GM19438 (cell line): ENCODE measurements at regions not wholly inside any gene's neighbourhood (a gene's known extent, or its start where the extent isn't known, plus 50 kb on each side); places are given as distances from the start of the nearest gene placed in this dataset.
"Not testable (repeated sequence)": the region's sequence is repeated elsewhere in the genome, so short reads cannot be mapped to it uniquely, and the experiment has no call there.

Experiments used
- ATAC-seq: cut with Tn5 transposase; IDR thresholded peaks from one replicate; pipeline ENCODE4 v1.9.1; 2021; ENCODE audit warnings: low read depth; ENCODE audit not compliant: unreplicated experiment

- no peak for ATAC-seq
These were observed 270.9 kb downstream of the SPRY1 start for GRCh38 chr4:123667496-123667895.

GRCh38 chr4:123667991-123668390 lies 271.4 kb downstream of the SPRY1 start:
- no peak for ATAC-seq

GRCh38 chr4:123671636-123672404 lies 275.2 kb downstream of the SPRY1 start:
- peak; percentile 96 for ATAC-seq

- ATAC-seq: no peak
These were observed 276.4 kb downstream of the SPRY1 start for GRCh38 chr4:123672987-123673386.

GRCh38 chr4:123673971-123674370 lies 277.4 kb downstream of the SPRY1 start:
- no peak for ATAC-seq

GRCh38 chr4:123674762-123675465 lies 278.3 kb downstream of the SPRY1 start:
- ATAC-seq: no peak

- no peak for ATAC-seq
These were observed 279.0 kb downstream of the SPRY1 start for GRCh38 chr4:123675567-123675966.

GRCh38 chr4:123676071-123676889 lies 279.7 kb downstream of the SPRY1 start:
- ATAC-seq: no peak

- ATAC-seq: no peak
These were observed 280.3 kb downstream of the SPRY1 start for GRCh38 chr4:123676890-123677229.

- ATAC-seq: no peak
These were observed 286.3 kb downstream of the SPRY1 start for GRCh38 chr4:123682931-123683330.

- not testable (repeated sequence) for ATAC-seq
These were observed 288.3 kb downstream of the SPRY1 start for GRCh38 chr4:123684937-123685336.

- ATAC-seq: not testable (repeated sequence)
These were observed 298.9 kb downstream of the SPRY1 start for GRCh38 chr4:123695531-123695930.

GRCh38 chr4:123696687-123697086 lies 300.1 kb downstream of the SPRY1 start:
- ATAC-seq: no peak

- no peak for ATAC-seq
These were observed 302.0 kb downstream of the SPRY1 start for GRCh38 chr4:123698556-123698955.

GRCh38 chr4:123699880-123700771 lies 303.5 kb downstream of the SPRY1 start:
- no peak for ATAC-seq

GRCh38 chr4:123701131-123701575 lies 304.6 kb downstream of the SPRY1 start:
- no peak for ATAC-seq

GRCh38 chr4:123705419-123705818 lies 308.8 kb downstream of the SPRY1 start:
- no peak for ATAC-seq

GRCh38 chr4:123706973-123707372 lies 310.4 kb downstream of the SPRY1 start:
- ATAC-seq: no peak

GRCh38 chr4:123708902-123709301 lies 312.3 kb downstream of the SPRY1 start:
- no peak for ATAC-seq

- no peak for ATAC-seq
These were observed 312.7 kb downstream of the SPRY1 start for GRCh38 chr4:123709336-123709735.
